GM23338 (cell line): ENCODE measurements at regions not wholly inside any gene's neighbourhood (a gene's known extent, or its start where the extent isn't known, plus 50 kb on each side); places are given as distances from the start of the nearest gene placed in this dataset.

Experiments used
- ATAC-seq: fragments of 200-7000 bp; cut with Tn5 transposase; 3 replicates; pipeline ENCODE4 v1.9.1; 2020
- DNase-seq: peaks from one replicate; pipeline ENCODE4 v3.0.0-alpha.2; 2015; ENCODE audit warnings: low spot score
- H2AFZ ChIP-seq: fragments of 200-600 bp; sonication (generic); 2 replicates; pipeline ENCODE4 v1.8.0; 2016; ENCODE audit warnings: antibody characterized with exemption, mild to moderate bottlenecking, moderate library complexity
- H3F3A ChIP-seq: fragments of 200-600 bp; sonication (generic); replicated peaks from 2 replicates; pipeline ENCODE4 v1.8.0; 2017; ENCODE audit warnings: antibody characterized with exemption, mixed run types, low read depth
- H3K27ac ChIP-seq: fragments of 200-600 bp; sonication (generic); 2 replicates; pipeline ENCODE4 v1.6.1; 2016; ENCODE audit warnings: low read depth
- H3K27me3 ChIP-seq: fragments of 200-600 bp; sonication (generic); 2 replicates; pipeline ENCODE4 v1.8.0; 2016; ENCODE audit warnings: mild to moderate bottlenecking, mixed run types, moderate library complexity; ENCODE audit not compliant: insufficient read depth
- H3K36me3 ChIP-seq: fragments of 200-600 bp; sonication (generic); 2 replicates; pipeline ENCODE4 v1.8.0; 2016; ENCODE audit warnings: mild to moderate bottlenecking; ENCODE audit not compliant: insufficient read depth
- H3K4me1 ChIP-seq: fragments of 200-600 bp; sonication (generic); 2 replicates; pipeline ENCODE4 v1.8.0; 2016; ENCODE audit warnings: mild to moderate bottlenecking, moderate library complexity; ENCODE audit not compliant: insufficient read depth
- H3K4me2 ChIP-seq: fragments of 200-600 bp; sonication (generic); 2 replicates; pipeline ENCODE4 v1.7.1; 2017; ENCODE audit warnings: mixed run types
- H3K4me3 ChIP-seq: fragments of 200-600 bp; sonication (generic); 2 replicates; pipeline ENCODE4 v1.6.1; 2016; ENCODE audit warnings: mixed run types
- H3K79me2 ChIP-seq: fragments of 200-600 bp; sonication (generic); replicated peaks from 2 replicates; pipeline ENCODE4 v1.8.0; 2017; ENCODE audit warnings: mild to moderate bottlenecking; ENCODE audit not compliant: insufficient read depth
- H3K9me2 ChIP-seq: fragments of 200-600 bp; sonication (generic); 2 replicates; pipeline ENCODE4 v1.8.0; 2017; ENCODE audit not compliant: insufficient read depth
- H4K20me1 ChIP-seq: fragments of 200-600 bp; sonication (generic); replicated peaks from 2 replicates; pipeline ENCODE4 v1.8.0; 2017; ENCODE audit warnings: mild to moderate bottlenecking; ENCODE audit not compliant: insufficient read depth
- H3K27ac Mint-ChIP-seq: 2 replicates; pipeline ENCODE4 v1.8.0; 2020; ENCODE audit warnings: inconsistent platforms, mild to moderate bottlenecking, moderate library complexity, mixed read lengths
- H3K27me3 Mint-ChIP-seq: 3 replicates; pipeline ENCODE4 v1.8.0; 2022; ENCODE audit warnings: low read depth, mild to moderate bottlenecking, moderate library complexity, mixed read lengths, inconsistent platforms; ENCODE audit not compliant: insufficient read depth, poor library complexity
- H3K36me3 Mint-ChIP-seq: 3 replicates; pipeline ENCODE4 v1.8.0; 2021; ENCODE audit warnings: low read depth, mild to moderate bottlenecking, inconsistent platforms, moderate library complexity, mixed read lengths
- H3K4me1 Mint-ChIP-seq: 3 replicates; pipeline ENCODE4 v1.8.0; 2020; ENCODE audit warnings: mild to moderate bottlenecking, inconsistent platforms, mixed read lengths
- H3K4me3 Mint-ChIP-seq: 3 replicates; pipeline ENCODE4 v1.8.0; 2021; ENCODE audit warnings: moderate library complexity, mild to moderate bottlenecking, inconsistent platforms, mixed read lengths
- H3K9me3 Mint-ChIP-seq: 3 replicates; pipeline ENCODE4 v1.8.0; 2020; ENCODE audit warnings: moderate library complexity, mild to moderate bottlenecking, inconsistent platforms, mixed read lengths
- CREB1 ChIP-seq: fragments of 250-450 bp; sonication (Bioruptor Pico); IDR thresholded peaks from 2 replicates; pipeline ENCODE4 v1.5.0; 2020; ENCODE audit warnings: low read depth, mild to moderate bottlenecking, moderate library complexity
- CTCF ChIP-seq, 2 experiments: fragments of 200-600 bp in 1 of 2; sonication (generic) in 1 of 2; conservative IDR thresholded peaks; 2 replicates each; pipeline versions ENCODE4 v1.5.1 to v1.6.1; 2016 to 2017; ENCODE audit warnings: antibody characterized with exemption in 2 of 2, low read depth in 2 of 2, mild to moderate bottlenecking in 2 of 2, moderate library complexity in 1 of 2
- ETS1 ChIP-seq: IDR thresholded peaks from 2 replicates; pipeline ENCODE4 v1.6.1; 2016; ENCODE audit warnings: antibody characterized with exemption
- EZH2 ChIP-seq: fragments of 200-600 bp; sonication (generic); IDR thresholded peaks from one replicate; pipeline ENCODE4 v1.8.0; 2017; ENCODE audit warnings: antibody characterized with exemption, mild to moderate bottlenecking, low read depth; ENCODE audit not compliant: unreplicated experiment
- EZH2phosphoT487 ChIP-seq: fragments of 200-600 bp; sonication (generic); IDR thresholded peaks from one replicate; pipeline ENCODE4 v1.8.1; 2018; ENCODE audit warnings: antibody characterized with exemption; ENCODE audit not compliant: unreplicated experiment
- JUNB ChIP-seq: IDR thresholded peaks from one replicate; pipeline ENCODE4 v1.6.1; 2016; ENCODE audit warnings: antibody characterized with exemption; ENCODE audit not compliant: unreplicated experiment
- NANOG ChIP-seq: IDR thresholded peaks from 2 replicates; pipeline ENCODE4 v1.6.1; 2016; ENCODE audit warnings: antibody characterized with exemption, borderline replicate concordance
- POLR2AphosphoS5 ChIP-seq: IDR thresholded peaks from 2 replicates; pipeline ENCODE4 v1.6.1; 2016; ENCODE audit warnings: antibody characterized with exemption, low read depth
- REST ChIP-seq: IDR thresholded peaks from one replicate; pipeline ENCODE4 v1.6.1; 2018; ENCODE audit warnings: antibody characterized with exemption; ENCODE audit not compliant: unreplicated experiment
- STAT1 ChIP-seq: IDR thresholded peaks from one replicate; pipeline ENCODE4 v1.6.1; 2016; ENCODE audit warnings: antibody characterized with exemption; ENCODE audit not compliant: unreplicated experiment
- ZNF114 ChIP-seq: fragments of 250-450 bp; sonication (Bioruptor Pico); IDR thresholded peaks from 2 replicates; pipeline ENCODE4 v1.5.0; 2020; ENCODE audit warnings: mild to moderate bottlenecking, moderate library complexity
- ZNF331 ChIP-seq: fragments of 250-450 bp; sonication (Bioruptor Pico); IDR thresholded peaks from 2 replicates; pipeline ENCODE4 v1.5.0; 2020; ENCODE audit warnings: low read depth, mild to moderate bottlenecking, moderate library complexity
- ZNF462 ChIP-seq: fragments of 250-450 bp; sonication (Bioruptor Pico); IDR thresholded peaks from 2 replicates; pipeline ENCODE4 v1.5.0; 2020; ENCODE audit warnings: mild to moderate bottlenecking, moderate library complexity

GRCh38 chr6:9554323-9554722 lies 860.6 kb downstream of the TFAP2A start:
- no peaks in the 10 kb centered on the region for H3K79me2 ChIP-seq
- ATAC-seq (no peak), DNase-seq (no peak)
- no peak overlapping the region for H3K4me3 ChIP-seq
- no peaks in the 10 kb centered on the region for H3K27me3 ChIP-seq
- peaks cover 34% of the 10 kb centered on the region for H3K9me3 Mint-ChIP-seq
- no peaks in the 10 kb centered on the region for H3K9me2 ChIP-seq
- peaks cover 18% of the 10 kb centered on the region for H3K36me3 Mint-ChIP-seq
- H4K20me1 ChIP-seq = no peaks in the 10 kb centered on the region
- no peaks in the 10 kb centered on the region for H3K27me3 Mint-ChIP-seq
- no peak for TF ChIP-seq CTCF (conservative IDR thresholded peaks at IDR 0.05; ENCODE audit: low read depth in 2 of 2)
- TF ChIP-seq REST = no peak
- no peak for TF ChIP-seq ZNF331 (CRISPR knock-in tag)
- TF ChIP-seq ZNF462 = no peak
- no peak for TF ChIP-seq NANOG
- no peak for TF ChIP-seq STAT1
- TF ChIP-seq ETS1 = no peak
- TF ChIP-seq ZNF114 (CRISPR knock-in tag) = no peak
- no peak for TF ChIP-seq POLR2AphosphoS5
- TF ChIP-seq JUNB = no peak
- TF ChIP-seq EZH2phosphoT487 = no peak
- no peak for TF ChIP-seq EZH2
- TF ChIP-seq CREB1 (CRISPR knock-in tag) = no peak
- H3K27ac Mint-ChIP-seq = no peak overlapping the region
- H3K36me3 ChIP-seq = no peaks in the 10 kb centered on the region
- H2AFZ ChIP-seq = no peak overlapping the region
- no peak overlapping the region for H3K27ac ChIP-seq
- no peaks in the 10 kb centered on the region for H3F3A ChIP-seq
- no peak overlapping the region for H3K4me2 ChIP-seq
- H3K4me1 ChIP-seq = no peaks in the 10 kb centered on the region
- no peaks in the 10 kb centered on the region for H3K4me1 Mint-ChIP-seq
- no peak overlapping the region for H3K4me3 Mint-ChIP-seq
